ENCODE measurements at regions not wholly inside any gene's neighbourhood (a gene's known extent, or its start where the extent isn't known, plus 50 kb on each side); places are given as distances from the start of the nearest gene placed in this dataset.

DNA sequence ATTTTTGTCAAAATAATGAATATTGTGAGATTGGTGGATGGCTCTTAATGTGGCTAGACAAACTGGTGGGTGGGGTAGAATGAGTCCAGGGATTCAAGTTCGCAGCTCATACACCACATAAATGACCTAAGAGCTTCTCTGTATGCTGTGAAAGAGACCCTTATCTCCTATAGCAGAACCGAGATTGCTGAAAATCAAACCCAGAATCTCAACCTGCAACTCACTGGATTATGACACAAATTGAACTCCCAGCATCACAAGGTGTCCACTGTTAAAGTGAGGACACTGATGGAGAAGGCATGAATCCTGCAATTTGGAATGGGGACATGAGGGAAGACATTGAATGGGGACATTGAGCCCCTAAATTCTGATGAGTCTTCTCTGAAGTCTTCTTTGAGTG lies 51.3 kb upstream of the CNKSR3 start:
- Mint-ChIP-seq H3K27me3 (no peaks in the 10 kb centered on the region), H3K27ac (no peak overlapping the region), H3K4me1 (ENCODE audit: low read depth) (no peaks in the 10 kb centered on the region), H3K4me3 (no peak overlapping the region), H3K36me3 (ENCODE audit: low read depth) (no peaks in the 10 kb centered on the region), H3K9me3 (no peaks in the 10 kb centered on the region)
- intact Hi-C loops (cut with micrococcal nuclease), result no loop called here

DNA sequence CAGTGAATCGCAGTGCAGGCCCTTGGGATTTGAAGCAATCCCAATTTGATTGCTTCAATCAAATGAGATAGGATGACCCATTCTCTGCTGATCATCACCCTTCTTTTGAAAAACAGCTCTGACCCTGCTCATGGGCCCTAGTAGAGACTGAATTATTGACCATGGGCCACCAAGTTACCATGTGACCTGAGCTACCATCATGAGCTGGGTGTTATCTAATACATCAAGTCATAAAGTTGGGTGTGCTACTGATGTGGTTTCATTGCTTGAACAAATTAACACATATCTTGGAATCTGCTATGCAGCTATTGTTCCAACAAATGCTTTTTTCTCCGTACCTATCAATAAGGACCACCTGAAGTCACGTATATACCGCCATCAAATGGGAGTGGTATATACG lies 54.8 kb upstream of the CNKSR3 start:
- Mint-ChIP-seq H3K36me3 (ENCODE audit: low read depth) (no peaks in the 10 kb centered on the region), H3K27me3 (no peaks in the 10 kb centered on the region), H3K27ac (no peak overlapping the region), H3K4me3 (no peak overlapping the region), H3K4me1 (ENCODE audit: low read depth) (no peaks in the 10 kb centered on the region), H3K9me3 (no peaks in the 10 kb centered on the region)
- intact Hi-C loops (cut with micrococcal nuclease), result no loop called here

DNA sequence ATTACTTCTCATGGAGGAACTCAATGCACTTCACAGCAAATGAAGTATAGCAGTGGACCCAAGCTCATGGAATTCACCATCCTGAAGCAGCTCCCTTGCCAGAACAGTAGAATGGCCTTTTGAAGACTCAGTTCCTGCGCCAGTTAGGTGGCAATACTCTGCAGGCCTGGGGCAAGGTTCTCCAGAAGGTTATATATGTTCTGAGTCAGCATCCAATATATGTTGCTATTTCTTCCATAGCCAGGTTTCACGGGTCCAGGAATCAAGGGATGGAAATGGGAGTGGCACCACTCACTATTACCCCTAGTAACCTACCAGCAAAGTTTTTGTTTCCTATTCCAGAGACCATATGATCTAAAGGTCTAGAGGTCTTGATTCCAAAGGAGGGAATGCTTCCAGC lies 56.4 kb upstream of the CNKSR3 start:
- Mint-ChIP-seq H3K36me3 (ENCODE audit: low read depth) (no peaks in the 10 kb centered on the region), H3K4me3 (no peak overlapping the region), H3K27ac (no peak overlapping the region), H3K27me3 (no peaks in the 10 kb centered on the region), H3K4me1 (ENCODE audit: low read depth) (peaks cover 1% of the 10 kb centered on the region), H3K9me3 (no peaks in the 10 kb centered on the region)
- intact Hi-C loops (cut with micrococcal nuclease), result no loop called here

DNA sequence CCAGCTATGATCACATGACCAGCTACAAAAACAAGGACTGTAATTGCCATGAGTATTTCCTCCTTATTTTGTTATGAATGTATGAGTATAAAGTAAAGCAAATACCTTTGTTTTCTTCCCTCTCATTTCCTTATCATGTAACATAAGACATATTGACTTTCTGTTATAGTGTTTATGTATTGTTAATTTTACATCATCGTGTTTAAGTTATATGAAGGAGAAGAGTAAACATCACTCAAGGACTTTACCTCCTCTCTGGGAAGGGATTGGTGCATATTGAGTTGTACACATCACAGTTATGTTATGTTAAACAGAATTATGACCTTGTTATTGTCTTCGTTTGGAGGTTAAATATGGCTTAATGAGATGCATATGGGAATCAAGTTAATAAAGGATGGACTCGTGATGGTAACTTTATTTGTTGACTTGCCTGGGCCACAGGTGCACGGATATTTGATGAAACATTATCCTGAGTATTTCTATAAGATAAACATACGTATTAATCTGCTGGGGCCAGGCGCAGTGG lies 57.3 kb upstream of the CNKSR3 start:
- Mint-ChIP-seq H3K27ac (no peak overlapping the region), H3K4me3 (no peak overlapping the region), H3K27me3 (no peaks in the 10 kb centered on the region), H3K9me3 (no peaks in the 10 kb centered on the region), H3K36me3 (ENCODE audit: low read depth) (no peaks in the 10 kb centered on the region), H3K4me1 (ENCODE audit: low read depth) (peaks cover 10% of the 10 kb centered on the region)
- intact Hi-C loops (cut with micrococcal nuclease), result no loop called here

DNA sequence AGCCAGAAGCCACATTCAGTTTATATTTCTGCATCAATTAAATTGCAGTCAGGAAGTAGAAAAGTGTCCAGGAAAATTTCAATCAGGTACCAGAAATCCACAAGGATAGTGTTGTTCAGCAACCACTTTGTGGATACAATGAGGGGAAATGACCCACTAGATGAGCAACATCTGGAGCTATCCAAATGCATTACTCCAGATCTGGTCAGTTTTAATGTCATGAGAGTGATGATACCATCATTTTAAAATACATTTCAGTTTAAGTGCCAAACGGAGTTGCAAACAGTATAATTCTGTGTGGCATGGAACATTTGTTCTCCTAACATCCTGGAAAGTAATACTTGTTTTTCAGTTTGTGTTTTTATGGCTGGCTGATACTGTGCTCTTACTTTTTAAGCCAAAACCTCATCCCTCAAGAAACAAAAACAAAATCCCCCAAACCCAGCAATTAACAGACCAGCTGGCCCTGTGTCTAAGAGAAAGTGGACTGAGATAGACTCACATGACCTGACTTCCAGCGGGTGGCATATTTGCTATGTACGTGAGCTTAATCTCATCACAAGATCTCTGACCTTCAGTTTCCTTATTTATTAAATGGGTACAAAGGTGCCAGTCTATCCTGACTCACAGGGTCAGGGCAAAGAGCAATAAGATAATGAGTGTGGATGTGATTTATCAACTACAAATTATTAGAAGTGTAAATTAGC lies 58.8 kb upstream of the CNKSR3 start:
- H3K27me3 Mint-ChIP-seq, result no peaks in the 10 kb centered on the region
- H3K4me3 Mint-ChIP-seq, result no peak overlapping the region
- intact Hi-C loops (cut with micrococcal nuclease), result no loop called here
- no peaks in the 10 kb centered on the region for H3K9me3 Mint-ChIP-seq
- no peak overlapping the region for H3K27ac Mint-ChIP-seq
- no peaks in the 10 kb centered on the region for H3K36me3 Mint-ChIP-seq (ENCODE audit: low read depth)
- H3K4me1 Mint-ChIP-seq (ENCODE audit: low read depth), result peaks cover 10% of the 10 kb centered on the region

DNA sequence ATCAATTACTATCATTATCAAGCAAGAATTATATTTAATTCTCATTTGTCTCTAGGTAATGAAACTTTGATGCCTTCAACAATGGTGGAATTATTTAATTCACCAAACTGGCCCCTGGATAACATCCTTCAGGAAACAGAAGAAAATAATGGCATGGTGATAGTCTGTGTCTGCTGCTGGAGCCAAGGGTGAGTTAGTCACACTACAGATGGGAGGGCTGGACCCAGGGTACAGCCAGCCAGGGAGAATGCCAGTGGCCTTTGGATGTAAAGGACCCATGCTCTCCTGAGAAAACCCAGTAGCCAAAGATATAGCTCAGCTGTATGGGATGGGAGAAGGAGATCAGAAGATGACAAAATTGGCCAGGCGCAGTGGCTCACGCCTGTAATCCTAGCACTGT lies 60.0 kb upstream of the CNKSR3 start:
- H3K27me3 Mint-ChIP-seq, result no peaks in the 10 kb centered on the region
- no peak overlapping the region for H3K4me3 Mint-ChIP-seq
- H3K27ac Mint-ChIP-seq, result no peak overlapping the region
- no peaks in the 10 kb centered on the region for H3K36me3 Mint-ChIP-seq (ENCODE audit: low read depth)
- H3K9me3 Mint-ChIP-seq, result no peaks in the 10 kb centered on the region
- H3K4me1 Mint-ChIP-seq (ENCODE audit: low read depth), result peaks cover 10% of the 10 kb centered on the region
- intact Hi-C loops (cut with micrococcal nuclease), result no loop called here

DNA sequence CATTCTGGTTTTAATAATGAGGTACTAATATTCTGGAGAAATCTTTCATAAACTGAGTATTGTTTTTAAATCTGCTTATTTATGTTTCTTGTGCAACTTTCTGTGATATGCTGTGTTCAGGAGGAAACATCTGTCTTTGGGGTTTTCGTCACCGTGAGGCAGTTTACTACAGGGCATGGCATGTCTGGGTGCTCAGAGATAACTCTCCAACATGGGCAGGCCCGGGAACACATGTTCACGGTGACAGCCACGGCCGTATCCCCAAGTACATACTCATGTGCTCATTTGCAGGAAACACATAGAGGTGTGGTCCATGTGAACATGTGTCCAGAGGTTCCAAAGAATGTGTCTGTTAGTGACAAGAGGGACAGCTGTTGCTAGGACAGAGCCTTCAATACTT lies 62.1 kb upstream of the CNKSR3 start:
- Mint-ChIP-seq H3K9me3 (no peaks in the 10 kb centered on the region), H3K4me3 (no peak overlapping the region), H3K4me1 (ENCODE audit: low read depth) (peaks cover 10% of the 10 kb centered on the region), H3K27ac (no peak overlapping the region), H3K27me3 (no peaks in the 10 kb centered on the region), H3K36me3 (ENCODE audit: low read depth) (no peaks in the 10 kb centered on the region)
- intact Hi-C loops (cut with micrococcal nuclease), result no loop called here

DNA sequence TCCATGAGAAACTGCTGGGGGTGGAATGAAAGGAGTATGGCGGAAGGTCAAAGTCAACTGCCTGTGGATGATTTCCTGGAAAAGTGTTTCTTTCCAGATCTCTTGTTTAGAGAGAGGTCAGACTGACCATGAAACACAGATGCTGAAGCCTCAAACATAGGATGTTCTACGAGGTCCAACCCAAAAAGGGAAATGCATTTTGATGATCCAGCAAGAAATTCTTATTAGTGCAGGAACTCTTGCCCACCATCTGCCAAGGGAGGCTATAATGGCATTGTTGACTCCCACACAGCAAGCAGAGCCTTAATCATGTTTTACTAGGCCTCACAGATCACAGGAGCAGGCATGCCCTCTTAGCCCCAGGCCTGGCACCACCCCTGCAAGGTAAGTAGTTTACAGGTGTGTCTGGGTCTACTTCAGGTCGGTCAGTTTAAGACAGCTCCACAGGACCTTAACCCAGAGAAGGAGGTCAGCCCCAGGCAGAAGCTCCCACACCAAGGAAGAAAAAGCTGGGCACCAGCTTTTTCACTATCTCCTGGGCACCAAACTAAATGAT lies 67.6 kb upstream of the CNKSR3 start:
- no peaks in the 10 kb centered on the region for H3K4me1 Mint-ChIP-seq (ENCODE audit: low read depth)
- H3K4me3 Mint-ChIP-seq, result no peak overlapping the region
- no peak overlapping the region for H3K27ac Mint-ChIP-seq
- H3K36me3 Mint-ChIP-seq (ENCODE audit: low read depth), result no peaks in the 10 kb centered on the region
- intact Hi-C loops (cut with micrococcal nuclease), result no loop called here
- peaks cover 13% of the 10 kb centered on the region for H3K9me3 Mint-ChIP-seq
- no peaks in the 10 kb centered on the region for H3K27me3 Mint-ChIP-seq

DNA sequence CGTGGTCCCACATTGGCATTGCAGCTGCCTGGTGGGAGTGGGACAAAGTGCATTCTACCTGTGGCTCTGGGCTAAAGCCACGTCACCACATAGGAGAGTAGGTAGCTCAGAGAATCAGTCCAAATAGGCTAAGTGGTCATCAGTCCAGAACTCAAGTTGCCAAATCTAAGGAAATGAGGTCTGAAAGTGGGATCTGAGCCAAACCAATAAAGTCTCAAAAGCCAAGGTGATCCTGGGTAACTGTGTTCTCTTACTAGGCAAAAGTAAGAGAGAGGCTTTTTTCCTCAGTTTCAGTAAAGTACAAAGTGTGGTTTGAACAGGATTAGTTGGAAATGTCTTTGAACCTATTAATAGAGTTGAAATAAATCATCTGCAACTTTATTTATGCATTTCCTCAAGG lies 68.6 kb upstream of the CNKSR3 start:
- no peaks in the 10 kb centered on the region for H3K36me3 Mint-ChIP-seq (ENCODE audit: low read depth)
- no peaks in the 10 kb centered on the region for H3K4me1 Mint-ChIP-seq (ENCODE audit: low read depth)
- no peaks in the 10 kb centered on the region for H3K27me3 Mint-ChIP-seq
- H3K4me3 Mint-ChIP-seq, result no peak overlapping the region
- H3K27ac Mint-ChIP-seq, result no peak overlapping the region
- intact Hi-C loops (cut with micrococcal nuclease), result no loop called here
- peaks cover 13% of the 10 kb centered on the region for H3K9me3 Mint-ChIP-seq

DNA sequence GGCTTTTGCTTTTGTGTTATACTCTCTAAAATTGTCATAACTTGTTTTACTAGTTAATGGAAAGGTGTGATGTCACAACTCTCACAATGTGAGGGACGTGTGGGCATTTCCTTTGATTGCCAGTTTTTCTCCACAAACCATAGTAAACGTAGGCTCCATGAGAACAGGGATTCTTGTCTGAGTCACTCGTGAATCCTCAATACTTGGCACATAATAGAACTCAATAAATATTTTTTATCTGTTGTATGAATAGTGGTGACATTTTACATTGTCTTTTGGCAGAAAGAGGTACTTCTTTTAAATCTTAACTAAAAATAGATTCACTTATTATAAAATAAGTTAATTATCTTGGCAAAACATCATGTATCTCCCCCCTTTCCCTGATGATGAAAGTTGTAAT lies 69.0 kb upstream of the CNKSR3 start:
- Mint-ChIP-seq H3K36me3 (ENCODE audit: low read depth) (no peaks in the 10 kb centered on the region), H3K9me3 (peaks cover 13% of the 10 kb centered on the region), H3K27me3 (no peaks in the 10 kb centered on the region), H3K27ac (no peak overlapping the region), H3K4me1 (ENCODE audit: low read depth) (no peaks in the 10 kb centered on the region), H3K4me3 (no peak overlapping the region)
- intact Hi-C loops (cut with micrococcal nuclease), result no loop called here

DNA sequence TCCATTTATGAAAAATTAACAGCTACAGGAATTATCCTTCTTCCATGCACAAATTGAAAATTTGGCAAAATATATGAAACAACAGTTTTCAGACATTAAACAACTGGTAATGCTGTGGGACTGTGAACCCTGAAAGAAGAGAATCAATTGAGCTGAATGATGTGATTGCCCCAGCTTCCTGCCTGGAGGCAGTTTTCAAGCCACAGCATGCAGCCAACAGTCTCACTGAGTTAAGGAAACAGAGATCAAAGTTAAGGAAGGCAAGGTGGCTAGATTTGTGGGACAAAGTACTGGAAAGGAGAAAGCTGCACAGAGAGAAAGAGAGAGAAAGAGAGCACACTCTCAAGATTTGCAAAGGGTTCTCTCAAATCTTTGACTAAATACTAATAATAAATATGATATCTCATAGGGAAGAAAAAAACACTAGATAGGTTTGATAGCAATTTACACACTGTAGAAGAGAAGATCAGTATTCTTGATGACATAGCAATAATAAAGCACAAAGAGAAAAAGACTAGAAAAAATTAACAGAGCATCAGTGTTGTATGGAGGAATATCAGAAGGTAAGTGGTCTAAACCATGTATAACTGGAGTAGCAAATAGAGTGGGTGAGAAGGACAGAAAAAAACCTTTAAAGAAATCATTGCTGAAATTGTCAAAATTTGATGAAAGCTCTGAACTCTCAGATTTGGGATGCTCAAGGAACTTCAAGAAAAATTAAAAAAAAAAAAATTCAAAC lies 70.1 kb upstream of the CNKSR3 start:
- intact Hi-C loops (cut with micrococcal nuclease), result no loop called here
- no peak overlapping the region for H3K27ac Mint-ChIP-seq
- H3K4me3 Mint-ChIP-seq, result no peak overlapping the region
- H3K4me1 Mint-ChIP-seq (ENCODE audit: low read depth), result no peaks in the 10 kb centered on the region
- no peaks in the 10 kb centered on the region for H3K27me3 Mint-ChIP-seq
- peaks cover 13% of the 10 kb centered on the region for H3K9me3 Mint-ChIP-seq
- no peaks in the 10 kb centered on the region for H3K36me3 Mint-ChIP-seq (ENCODE audit: low read depth)

DNA sequence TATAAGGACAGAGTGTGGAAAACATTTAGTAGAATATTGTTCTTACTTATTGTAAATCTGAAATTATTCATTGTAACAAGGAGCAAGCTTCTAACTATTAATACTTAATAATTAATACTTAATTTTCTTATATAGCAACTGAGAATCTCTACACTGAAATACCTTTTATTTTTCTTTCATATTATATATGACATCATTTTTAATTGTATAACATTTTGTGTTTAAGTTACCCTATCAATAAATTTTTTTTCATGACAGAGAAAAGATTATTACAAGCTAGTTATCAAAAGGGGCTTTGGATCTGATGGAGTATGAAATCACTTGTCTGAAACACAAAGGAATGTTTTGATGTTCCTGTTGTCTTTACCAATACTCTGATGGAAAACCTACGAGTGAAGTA lies 72.2 kb upstream of the CNKSR3 start:
- Mint-ChIP-seq H3K4me3 (no peak overlapping the region), H3K27ac (no peak overlapping the region), H3K4me1 (ENCODE audit: low read depth) (no peaks in the 10 kb centered on the region), H3K27me3 (no peaks in the 10 kb centered on the region), H3K36me3 (ENCODE audit: low read depth) (no peaks in the 10 kb centered on the region), H3K9me3 (peaks cover 13% of the 10 kb centered on the region)
- intact Hi-C loops (cut with micrococcal nuclease), result no loop called here

DNA sequence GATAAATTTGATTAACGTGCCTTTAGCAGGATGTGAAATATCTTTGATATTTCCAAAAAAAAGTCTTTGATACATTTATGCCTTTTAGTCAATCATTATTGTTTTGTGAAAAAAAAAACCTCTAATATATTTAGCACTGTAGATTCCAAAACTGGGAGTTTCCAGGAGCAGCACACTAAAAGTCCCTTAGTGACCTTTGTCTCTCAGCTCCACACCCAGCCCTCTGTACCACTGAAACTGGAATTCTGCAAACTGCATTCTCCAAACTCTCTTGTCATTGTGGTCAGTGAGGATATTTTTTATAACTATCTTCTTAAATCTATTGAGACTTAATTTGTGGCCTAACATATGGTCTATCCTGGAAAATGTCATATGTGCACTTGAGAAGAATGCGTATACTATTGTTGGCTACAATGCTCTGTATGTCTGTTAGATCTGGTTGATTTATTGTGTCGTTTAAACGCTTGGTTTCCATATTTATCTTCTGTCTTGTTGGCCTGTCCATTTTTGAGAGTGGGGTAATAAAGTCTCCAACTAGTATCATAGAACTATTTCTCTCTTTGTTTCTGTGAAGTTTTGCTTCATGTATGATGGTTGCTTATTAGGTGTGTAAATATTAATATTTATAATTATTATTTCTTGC lies 73.2 kb upstream of the CNKSR3 start:
- H3K4me1 Mint-ChIP-seq (ENCODE audit: low read depth), result no peaks in the 10 kb centered on the region
- no peak overlapping the region for H3K4me3 Mint-ChIP-seq
- intact Hi-C loops (cut with micrococcal nuclease), result no loop called here
- H3K27me3 Mint-ChIP-seq, result no peaks in the 10 kb centered on the region
- no peaks in the 10 kb centered on the region for H3K36me3 Mint-ChIP-seq (ENCODE audit: low read depth)
- H3K9me3 Mint-ChIP-seq, result peaks cover 13% of the 10 kb centered on the region
- H3K27ac Mint-ChIP-seq, result no peak overlapping the region

DNA sequence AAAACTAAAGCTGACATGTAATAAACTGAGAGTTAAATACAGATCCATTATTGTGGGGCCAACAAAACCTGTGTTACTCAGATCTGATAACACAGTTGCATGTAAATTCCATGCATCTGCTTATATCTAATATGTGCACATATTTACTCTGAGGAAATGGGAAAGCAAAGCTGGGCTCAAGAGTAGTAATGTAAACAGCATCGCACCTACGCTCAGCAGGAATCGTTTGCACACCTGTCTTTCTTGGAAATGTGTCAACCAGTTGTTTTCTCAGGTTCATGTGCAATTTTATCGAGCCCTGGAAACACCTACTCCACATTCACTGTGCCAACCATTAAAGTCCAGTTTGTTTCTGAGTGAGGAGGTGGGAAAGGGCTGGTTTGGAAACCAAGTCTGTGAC lies 80.3 kb upstream of the CNKSR3 start:
- no peaks in the 10 kb centered on the region for H3K9me3 Mint-ChIP-seq
- H3K27me3 Mint-ChIP-seq, result no peaks in the 10 kb centered on the region
- intact Hi-C loops (cut with micrococcal nuclease), result no loop called here
- no peaks in the 10 kb centered on the region for H3K36me3 Mint-ChIP-seq (ENCODE audit: low read depth)
- no peak overlapping the region for H3K27ac Mint-ChIP-seq
- no peaks in the 10 kb centered on the region for H3K4me1 Mint-ChIP-seq (ENCODE audit: low read depth)
- no peak overlapping the region for H3K4me3 Mint-ChIP-seq
